PFSK-1 (cell line): ENCODE measurements at regions not wholly inside any gene's neighbourhood (a gene's known extent, or its start where the extent isn't known, plus 50 kb on each side); places are given as distances from the start of the nearest gene placed in this dataset.

Experiments
- FOXP2 ChIP-seq: optimal IDR thresholded peaks from 2 replicates; pipeline ENCODE3; 2011; ENCODE audit warnings: borderline replicate concordance, control low read depth, inconsistent platforms; ENCODE audit not compliant: insufficient read depth; ENCODE audit errors: extremely low read length, extremely low read depth
- POLR2AphosphoS5 ChIP-seq: IDR thresholded peaks from 2 replicates; pipeline ENCODE4 v1.6.1; 2012; ENCODE audit warnings: low read depth, mild to moderate bottlenecking, control low read depth, low read length, moderate library complexity
- REST ChIP-seq, 2 experiments: IDR thresholded peaks; 2 replicates each; pipeline versions ENCODE4 v1.6.1 to v1.8.0; 2011 to 2012; ENCODE audit warnings: low read depth in 2 of 2, low read length in 2 of 2, control low read depth in 1 of 2, inconsistent platforms in 1 of 2, mild to moderate bottlenecking in 1 of 2, moderate library complexity in 1 of 2; ENCODE audit not compliant: insufficient read depth in 1 of 2
- SIN3A ChIP-seq: IDR thresholded peaks from 2 replicates; pipeline ENCODE4 v1.6.1; 2012; ENCODE audit warnings: mild to moderate bottlenecking, low read length, moderate library complexity, borderline replicate concordance; ENCODE audit not compliant: insufficient read depth
- TAF1 ChIP-seq: IDR thresholded peaks from 2 replicates; pipeline ENCODE4 v1.6.1; 2012; ENCODE audit warnings: low read length, control low read depth, borderline replicate concordance; ENCODE audit not compliant: insufficient read depth

DNA sequence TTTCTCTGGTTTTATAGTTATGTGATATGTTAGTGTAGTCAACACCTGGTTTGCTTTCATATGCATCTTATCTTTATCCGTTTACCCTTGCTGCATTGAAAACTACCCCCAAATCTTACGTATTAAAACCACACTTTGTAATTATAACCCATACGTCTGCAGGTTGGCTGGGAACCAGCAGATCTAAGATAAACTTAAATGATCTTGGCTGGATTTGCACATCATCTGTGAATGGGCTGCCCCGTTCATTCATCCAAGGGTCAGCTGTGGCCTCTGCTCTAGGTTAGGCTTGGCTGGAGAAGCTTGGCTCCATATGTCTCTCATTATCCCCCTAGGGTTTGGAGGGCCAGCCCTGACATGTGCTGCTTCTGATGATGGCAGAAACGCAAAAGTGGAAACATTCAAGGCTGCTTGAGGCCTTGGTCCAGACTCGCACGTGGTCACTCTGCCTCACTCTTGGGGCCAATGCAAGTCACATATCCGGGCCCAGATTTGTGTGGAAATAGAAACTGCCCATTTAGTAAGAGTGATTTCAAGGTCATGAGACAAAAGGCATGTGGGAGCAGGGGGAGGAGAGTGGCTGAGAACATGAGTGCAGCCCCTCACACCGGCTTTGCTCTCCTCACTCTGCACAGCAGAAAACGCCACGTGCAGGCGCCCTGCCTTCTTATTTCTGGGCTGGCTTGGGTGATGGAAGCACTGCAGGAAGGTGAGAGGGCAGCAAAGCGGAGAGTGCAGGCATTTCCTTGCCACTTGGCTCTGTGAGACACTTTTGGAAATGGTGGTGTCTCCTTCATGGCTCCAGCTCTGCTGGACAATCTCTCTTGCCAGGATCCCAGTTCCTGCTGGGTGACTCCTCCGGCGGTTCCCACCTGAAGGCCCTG is 553.8 kb downstream of the GLRX3 start:
- TF ChIP-seq POLR2AphosphoS5 (no peak), FOXP2 (no peak), REST (IDR thresholded peaks at IDR 0.05; ENCODE audit: insufficient read depth in 1 of 2, low read depth in 2 of 2, low read length in 2 of 2) (no peak), TAF1 (no peak), SIN3A (no peak)

DNA sequence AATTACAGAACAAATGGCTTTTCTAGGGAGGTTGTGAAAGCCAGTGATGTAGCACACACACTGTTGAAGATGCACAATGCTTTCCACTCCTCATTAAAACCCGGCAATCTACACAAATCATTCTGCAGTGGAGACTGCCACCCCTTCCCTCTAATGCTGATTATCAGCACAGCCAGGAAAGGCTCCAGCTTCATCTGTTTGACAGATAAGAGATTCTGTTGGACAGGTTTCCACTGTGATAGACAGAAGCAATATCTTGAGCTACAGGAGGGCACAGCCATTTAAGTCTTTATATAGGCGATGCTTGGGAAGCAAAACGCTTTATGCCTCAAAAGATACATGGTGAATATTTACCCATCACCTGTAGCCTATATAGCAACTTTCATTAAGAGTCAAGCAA is 555.6 kb downstream of the GLRX3 start:
- TF ChIP-seq REST (IDR thresholded peaks at IDR 0.05; ENCODE audit: insufficient read depth in 1 of 2, low read depth in 2 of 2, low read length in 2 of 2) (no peak), SIN3A (no peak), TAF1 (no peak)

DNA sequence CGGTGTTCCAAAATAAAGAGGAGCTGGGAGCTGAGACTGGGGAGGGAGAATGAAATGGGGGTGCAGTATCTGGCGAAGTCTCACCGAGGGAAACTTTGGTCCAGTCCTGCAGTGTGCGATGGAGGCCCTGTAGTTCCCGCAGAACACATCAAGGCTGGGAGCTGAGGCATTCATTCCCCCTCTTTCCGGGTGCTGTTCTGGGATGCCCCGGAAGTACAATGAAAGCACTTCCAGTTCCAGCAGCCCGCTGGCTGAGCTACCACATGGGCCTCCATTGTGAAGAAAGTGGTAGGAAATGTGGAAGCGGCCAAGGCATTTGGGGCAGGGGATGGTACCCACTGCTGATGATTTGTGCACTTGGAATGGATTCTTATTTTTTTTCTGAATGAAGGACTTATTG is 560.7 kb downstream of the GLRX3 start:
- TF ChIP-seq POLR2AphosphoS5, result no peak
- no peak for TF ChIP-seq TAF1
- no peak for TF ChIP-seq FOXP2
- no peak for TF ChIP-seq REST (IDR thresholded peaks at IDR 0.05; ENCODE audit: insufficient read depth in 1 of 2, low read depth in 2 of 2, low read length in 2 of 2)
- no peak for TF ChIP-seq SIN3A

- no peak for TF ChIP-seq TAF1
- TF ChIP-seq REST (IDR thresholded peaks at IDR 0.05; ENCODE audit: insufficient read depth in 1 of 2, low read depth in 2 of 2, low read length in 2 of 2), result no peak
- TF ChIP-seq POLR2AphosphoS5, result no peak
- TF ChIP-seq FOXP2, result no peak
- TF ChIP-seq SIN3A, result no peak
Measured at GRCh38 chr10:130707389-130707979, 571.3 kb downstream of the GLRX3 start.

DNA sequence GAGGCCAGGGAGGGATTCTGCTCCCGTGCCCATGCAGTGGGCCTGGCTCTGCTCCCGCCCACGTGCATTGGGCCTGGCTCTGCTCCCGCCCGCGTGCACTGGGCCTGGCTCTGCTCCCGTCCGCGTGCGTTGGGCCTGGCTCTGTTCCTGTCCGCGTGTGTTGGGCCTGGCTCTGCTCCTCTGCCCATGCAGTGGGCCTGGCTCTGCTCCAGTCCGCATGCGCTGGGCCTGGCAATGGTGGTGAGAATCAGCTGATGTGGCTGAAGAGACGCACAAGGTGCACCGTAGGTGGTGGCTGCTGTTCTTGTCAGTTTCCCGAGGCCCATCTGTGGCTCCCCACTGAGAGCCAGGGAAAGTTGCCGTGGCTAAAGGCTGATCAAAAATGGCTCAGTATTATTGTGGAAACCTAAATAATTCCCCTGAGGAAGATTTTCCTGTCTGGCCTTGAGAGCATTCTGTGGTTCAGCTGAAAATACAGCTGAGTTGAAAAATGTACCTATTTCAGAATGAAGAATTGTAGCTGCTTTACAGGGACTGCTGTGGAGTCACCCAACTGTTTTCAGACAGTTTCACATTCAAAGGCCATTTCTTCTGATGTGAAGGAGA is 572.4 kb downstream of the GLRX3 start:
- TF ChIP-seq REST (IDR thresholded peaks at IDR 0.05; ENCODE audit: insufficient read depth in 1 of 2, low read depth in 2 of 2, low read length in 2 of 2) (no peak), POLR2AphosphoS5 (no peak), SIN3A (no peak), TAF1 (no peak), FOXP2 (no peak)
